Transverse colon (tissue), 4 donors: ENCODE measurements at regions not wholly inside any gene's neighbourhood (a gene's known extent, or its start where the extent isn't known, plus 50 kb on each side); places are given as distances from the start of the nearest gene placed in this dataset.

Source experiments
- POLR2AphosphoS5 ChIP-seq, 3 donors: sonication (generic); formaldehyde crosslinking; IDR thresholded peaks; one replicate each; pipeline ENCODE4 v1.6.1; 2016; ENCODE audit warnings: antibody characterized with exemption in 3 of 3
- TF ChIP-seq, protein P1 (sequence below), 5 experiments: fragments of 200-600 bp in 3 of 5; fragments of 450-650 bp in 2 of 5; sonication (generic) in 3 of 5; IDR thresholded peaks; 1 replicate in 2 of 5; 2 replicates in 3 of 5; pipeline ENCODE4 v1.5.1; 2016 to 2017; ENCODE audit warnings: antibody characterized with exemption in 5 of 5, inconsistent platforms in 3 of 5, mild to moderate bottlenecking in 2 of 5, moderate library complexity in 1 of 5

DNA sequence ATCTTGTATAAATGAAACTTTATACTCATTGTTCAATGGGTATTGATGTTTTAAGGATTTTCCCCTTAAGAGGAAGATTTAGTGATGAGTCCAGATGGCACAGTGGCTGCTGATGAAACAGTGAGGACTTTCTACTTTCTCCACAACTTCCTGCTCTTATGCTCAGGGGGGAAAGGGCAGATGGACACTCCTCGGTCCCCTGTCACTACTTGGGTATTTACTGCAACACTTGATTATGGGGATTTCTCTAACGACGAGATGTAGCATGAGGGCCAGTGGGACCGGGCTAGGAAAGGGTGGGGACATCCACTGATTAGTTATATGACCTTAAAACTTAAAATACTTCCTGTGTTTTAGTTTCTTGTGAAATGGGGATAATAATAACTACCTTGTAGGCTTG is 146.1 kb upstream of the HMHB1 start:
- TF ChIP-seq POLR2AphosphoS5 (IDR thresholded peaks at IDR 0.05), result no peak
- TF ChIP-seq, protein P1, sequence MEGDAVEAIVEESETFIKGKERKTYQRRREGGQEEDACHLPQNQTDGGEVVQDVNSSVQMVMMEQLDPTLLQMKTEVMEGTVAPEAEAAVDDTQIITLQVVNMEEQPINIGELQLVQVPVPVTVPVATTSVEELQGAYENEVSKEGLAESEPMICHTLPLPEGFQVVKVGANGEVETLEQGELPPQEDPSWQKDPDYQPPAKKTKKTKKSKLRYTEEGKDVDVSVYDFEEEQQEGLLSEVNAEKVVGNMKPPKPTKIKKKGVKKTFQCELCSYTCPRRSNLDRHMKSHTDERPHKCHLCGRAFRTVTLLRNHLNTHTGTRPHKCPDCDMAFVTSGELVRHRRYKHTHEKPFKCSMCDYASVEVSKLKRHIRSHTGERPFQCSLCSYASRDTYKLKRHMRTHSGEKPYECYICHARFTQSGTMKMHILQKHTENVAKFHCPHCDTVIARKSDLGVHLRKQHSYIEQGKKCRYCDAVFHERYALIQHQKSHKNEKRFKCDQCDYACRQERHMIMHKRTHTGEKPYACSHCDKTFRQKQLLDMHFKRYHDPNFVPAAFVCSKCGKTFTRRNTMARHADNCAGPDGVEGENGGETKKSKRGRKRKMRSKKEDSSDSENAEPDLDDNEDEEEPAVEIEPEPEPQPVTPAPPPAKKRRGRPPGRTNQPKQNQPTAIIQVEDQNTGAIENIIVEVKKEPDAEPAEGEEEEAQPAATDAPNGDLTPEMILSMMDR (IDR thresholded peaks at IDR 0.05), result no peak
